ENCODE measurements at regions not wholly inside any gene's neighbourhood (a gene's known extent, or its start where the extent isn't known, plus 50 kb on each side); places are given as distances from the start of the nearest gene placed in this dataset.

DNA sequence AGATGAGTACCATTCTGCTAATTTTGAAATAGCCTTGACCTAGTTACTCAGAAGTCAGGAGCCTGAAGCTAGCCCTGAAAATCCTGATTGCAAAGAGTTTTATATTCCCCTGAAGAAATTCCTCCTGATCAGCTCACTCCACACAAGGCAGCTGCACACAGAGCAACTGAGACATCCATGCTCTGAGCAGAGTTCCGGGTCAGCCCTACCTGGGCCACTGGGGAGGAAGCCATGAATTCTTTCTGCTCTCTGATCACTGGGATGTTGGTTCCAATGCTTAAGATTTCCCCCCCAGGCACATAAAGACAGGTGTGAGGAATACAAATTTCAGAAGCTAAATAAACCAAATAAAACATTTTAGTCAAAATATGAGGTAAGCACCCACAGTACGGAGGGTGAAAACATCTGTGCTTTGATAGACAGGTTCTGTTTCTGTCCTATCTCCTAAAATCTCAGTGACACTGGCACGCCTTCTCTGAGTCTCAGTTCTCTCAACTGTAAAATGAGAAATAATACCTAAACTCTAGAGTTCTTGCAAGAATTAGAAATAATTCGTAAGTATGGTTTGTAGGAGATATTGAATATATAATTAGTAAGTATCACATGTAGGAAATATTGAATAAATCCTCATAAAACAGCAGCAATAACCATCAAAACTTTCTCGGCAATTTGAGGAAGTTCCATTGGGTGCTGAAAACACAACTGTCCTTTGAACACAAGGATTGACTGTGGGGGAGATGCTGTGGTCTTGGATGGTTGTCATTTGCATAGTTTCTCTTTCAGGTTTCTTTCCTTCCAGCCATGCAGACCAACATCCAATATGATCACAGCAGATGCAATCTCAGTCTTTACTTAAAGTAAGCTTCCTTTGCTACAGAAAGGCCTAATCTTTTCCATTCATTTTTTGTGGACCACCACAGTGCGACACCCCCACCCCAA, 133.0 kb upstream of the TNS3 start:
- Histone ChIP-seq H3K36me3 (ENCODE audit: control insufficient read depth in 2 of 4, insufficient read depth in 4 of 4, low read length in 3 of 4) (no peaks in the 10 kb centered on the region), H3K23ac (ENCODE audit: insufficient read length) (no peak overlapping the region), H3K4me3 (ENCODE audit: extremely low read depth in 1 of 4, insufficient read depth in 2 of 4, low read depth in 3 of 4, low read length in 4 of 4) (no peak overlapping the region), H3K9me3 (ENCODE audit: insufficient read depth in 2 of 2, low read depth in 1 of 2, low read length in 1 of 2) (no peaks in the 10 kb centered on the region), H3K4ac (replicated peaks; ENCODE audit: insufficient read length, low read depth, low read length) (no peak overlapping the region), H4K8ac (ENCODE audit: extremely low read depth, insufficient read depth, low read length) (no peak overlapping the region; the same call in 1 of the 2 replicates), H3K27ac (ENCODE audit: low read depth, low read length) (no peak overlapping the region), H2BK15ac (ENCODE audit: low read length) (no peak overlapping the region), H2BK120ac (replicated peaks; ENCODE audit: low read depth, low read length) (no peak overlapping the region), H2BK20ac (ENCODE audit: low read length) (no peak overlapping the region), H2BK12ac (ENCODE audit: low read depth, low read length) (no peak overlapping the region), H2AK5ac (ENCODE audit: low read depth, low read length) (no peak overlapping the region), H3K79me1 (ENCODE audit: low read depth, low read length) (no peaks in the 10 kb centered on the region), H3K27me3 (replicated peaks in 1 of 4; ENCODE audit: control insufficient read depth in 3 of 4, extremely low read depth in 1 of 4, insufficient read depth in 3 of 4, low read length in 3 of 4) (no peaks in the 10 kb centered on the region), H3K18ac (ENCODE audit: extremely low read depth, low read length) (no peak overlapping the region), H3K4me2 (ENCODE audit: insufficient read depth in 1 of 2, low read depth in 2 of 2, low read length in 2 of 2) (no peak overlapping the region), H4K20me1 (replicated peaks in 1 of 2; ENCODE audit: control insufficient read depth in 1 of 2, insufficient read depth in 2 of 2, low read length in 2 of 2) (no peaks in the 10 kb centered on the region), H3K14ac (ENCODE audit: insufficient read length) (no peak overlapping the region), H4K5ac (ENCODE audit: insufficient read length, low read depth, low read length) (no peak overlapping the region), H3K56ac (replicated peaks; ENCODE audit: insufficient read length, low read depth, low read length) (no peak overlapping the region), H2AFZ (ENCODE audit: low read length) (no peak overlapping the region), H2BK5ac (ENCODE audit: low read depth, low read length) (no peak overlapping the region), H3K23me2 (ENCODE audit: low read depth, low read length) (no peaks in the 10 kb centered on the region), H3K9ac (replicated peaks in 1 of 4; ENCODE audit: extremely low read depth in 1 of 4, low read depth in 3 of 4, low read length in 3 of 4) (no peak overlapping the region), H3K4me1 (replicated peaks in 1 of 4; ENCODE audit: control insufficient read depth in 3 of 4, insufficient read depth in 4 of 4, low read length in 3 of 4) (no peaks in the 10 kb centered on the region), H4K91ac (replicated peaks; ENCODE audit: insufficient read length, low read length) (no peak overlapping the region), H3K79me2 (ENCODE audit: control insufficient read depth in 1 of 2, insufficient read depth in 2 of 2, low read length in 2 of 2) (no peaks in the 10 kb centered on the region)
- ChIA-PET POLR2A (ENCODE audit: partially characterized antibody) (interaction anchor here (0.5 kb wide), 1 partner anchor 244 kb away, joined by 3 read pairs; no protein-coding TSS in a partner anchor), CTCF (ENCODE audit: partially characterized antibody) (interaction anchor here (1.1 kb wide), 1 partner anchor 22 kb away, joined by 3 read pairs; no protein-coding TSS in a partner anchor)
- TF ChIP-seq SUZ12 (IDR thresholded peaks at IDR 0.05; ENCODE audit: low read length) (no peak), KDM4A (IDR thresholded peaks at IDR 0.05; ENCODE audit: low read depth, low read length, severe bottlenecking) (no peak), CHD2 (IDR thresholded peaks at IDR 0.05; ENCODE audit: low read length) (no peak), RNF2 (IDR thresholded peaks at IDR 0.05; ENCODE audit: borderline replicate concordance, low read depth, low read length, missing control alignments, poor library complexity, severe bottlenecking) (no peak), CTBP2 (IDR thresholded peaks at IDR 0.05; ENCODE audit: borderline replicate concordance, insufficient read depth, insufficient read length, low read length) (no peak), SIRT6 (IDR thresholded peaks at IDR 0.05; ENCODE audit: low read length) (no peak)
- no peak for FAIRE-seq
- WGBS, 2 experiments (ENCODE audit: extremely low coverage in 1 of 2, insufficient coverage in 1 of 2, insufficient read length in 1 of 2, insufficient replicate concordance in 2 of 2, low coverage in 1 of 2, low lambda C conversion rate in 2 of 2, missing lambda C conversion rate in 1 of 2) = 79% methylated on average over 6 of the region's 6 CpGs; no CpG with 5 or more reads in 1 of the 2 experiments
- no peak for DNase-seq (ENCODE audit: low read depth in 1 of 2, low spot score in 2 of 2)
